Heart left ventricle (tissue), 16 donors: ENCODE measurements at regions not wholly inside any gene's neighbourhood (a gene's known extent, or its start where the extent isn't known, plus 50 kb on each side); places are given as distances from the start of the nearest gene placed in this dataset.

ENCODE experiments used
- ATAC-seq, 4 donors: fragments of 200-7000 bp; cut with Tn5 transposase; one replicate each; pipeline ENCODE4 v1.9.1; 2020 to 2022; ENCODE audit warnings: moderate library complexity in 4 of 4, mild to moderate bottlenecking in 3 of 4, moderate number of reproducible peaks in 1 of 4
- DNase-seq, 5 donors: peaks; one replicate each; pipeline ENCODE4 v3.0.0-alpha.2; 2020
- H3K27ac ChIP-seq, 12 donors: fragments of 200-600 bp; sonication (generic) in 4 of 12; one replicate each; pipeline versions ENCODE4 v1.5.0 to v1.8.0; 2016 to 2022; ENCODE audit warnings: mild to moderate bottlenecking in 2 of 12
- H3K27me3 ChIP-seq, 9 donors: fragments of 200-600 bp; sonication (generic) in 2 of 9; one replicate each; pipeline versions ENCODE4 v1.5.1 to v1.8.0; 2016 to 2022; ENCODE audit warnings: mild to moderate bottlenecking in 3 of 9
- H3K36me3 ChIP-seq, 9 donors: fragments of 200-600 bp; sonication (generic) in 2 of 9; one replicate each; pipeline versions ENCODE4 v1.5.0 to v1.8.0; 2018 to 2022; ENCODE audit warnings: mild to moderate bottlenecking in 2 of 9
- H3K4me1 ChIP-seq, 12 donors: fragments of 200-600 bp; sonication (generic) in 4 of 12; one replicate each; pipeline versions ENCODE4 v1.5.0 to v1.8.0; 2016 to 2022; ENCODE audit warnings: mild to moderate bottlenecking in 3 of 12
- H3K4me3 ChIP-seq, 12 donors: fragments of 200-600 bp; sonication (generic) in 4 of 12; one replicate each; pipeline versions ENCODE4 v1.5.0 to v1.8.0; 2017 to 2022; ENCODE audit warnings: mild to moderate bottlenecking in 9 of 12, moderate library complexity in 4 of 12
- H3K9me3 ChIP-seq, 12 donors: fragments of 200-600 bp; sonication (generic) in 4 of 12; one replicate each; pipeline versions ENCODE4 v1.5.0 to v1.8.0; 2016 to 2022; ENCODE audit warnings: mild to moderate bottlenecking in 1 of 12
- POLR2A ChIP-seq, 2 donors: fragments of 450-650 bp; IDR thresholded peaks; one replicate each; pipeline ENCODE4 v1.6.1; 2017; ENCODE audit warnings: antibody characterized with exemption in 2 of 2, mild to moderate bottlenecking in 2 of 2, moderate library complexity in 2 of 2
- WGBS, 4 donors: extraction: QIAGEN DNeasy Blood & Tissue Kit in 2 of 4; methylation state at CpG; one replicate each; pipeline versions ENCODE4 v1.1.5 to v1.1.7; 2013 to 2018; 5-methylcytosine and 5-hydroxymethylcytosine counted together
- intact Hi-C, 10 donors: fragments of 100-400 bp; cut with DNase I; formaldehyde crosslinking; loops; one replicate each; pipeline versions ENCODE4 v1.11.1 to v1.14.2; 2022
- TF ChIP-seq, protein P1 (sequence below), 12 donors: fragments of 200-600 bp; sonication (generic) in 4 of 12; IDR thresholded peaks; one replicate each; pipeline versions ENCODE4 v1.5.0 to v1.8.0; 2018 to 2022; ENCODE audit warnings: antibody characterized with exemption in 12 of 12, mild to moderate bottlenecking in 5 of 12
- donor health status: ischemic (EF 13 %, LVEDD 7.1; RV severe dilation, severe dysfunction).
- donor health status: healthy with polysubstance abuse.
- donor health status: DM: no; HTN: yes; CAD: no.
- donor health status: DM: no; HTN: no; CAD: no.
- donor health status: ischemic (EF 25% LVEDD 6.9; RV normal size, moderate dysfunction).
- donor health status: ischemic (EF 25% LVEDD 5.7; RV mildly dilated, moderate dysfunction).
- donor health status: healthy.
- donor health status: DM: yes; HTN: yes; CAD: no.
- donor health status: ischemic (EF 35%, LVEDD 5.7; RV mildly dilated, moderate dysfunction).
- donor health status: nonischemic (EF 11% LVEDD 7.7; RV severe dilation, severe dysfunction).
- donor health status: DM: yes; HTN: yes; CAD: no.
- donor health status: PGD.
- donor health status: ischemic (EF 29% LVEDD 5.4; RV normal size, mild dysfunction).
- donor health status: nonischemic (EF 23%, LVEDD 6.1; RV moderate dilation, normal function).

DNA sequence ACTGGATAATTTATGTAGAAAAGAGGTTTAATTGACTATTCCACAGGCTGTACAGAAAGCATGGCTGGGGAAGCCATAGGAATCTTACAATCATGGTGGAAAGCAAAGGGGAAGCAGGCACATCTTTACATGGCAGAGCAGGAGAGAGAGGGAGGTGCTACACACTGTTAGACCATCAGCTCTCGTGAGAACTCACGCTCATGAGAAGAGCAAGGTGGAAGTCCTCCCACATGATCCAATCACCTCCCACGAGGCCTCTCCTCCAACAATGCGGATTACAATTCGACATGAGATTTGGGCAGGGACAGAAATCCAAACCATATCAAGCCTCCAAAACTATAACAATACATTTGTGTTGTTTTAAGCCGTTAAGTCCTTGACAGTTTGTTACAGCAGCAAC lies 257.1 kb upstream of the KCNG1 start:
- no peak overlapping the region for H3K27ac ChIP-seq
- peaks cover 0 to 6% (median 0%) of the 10 kb centered on the region in 12 donors for H3K9me3 ChIP-seq
- DNase-seq (no peak), ATAC-seq (no peak)
- peaks cover 0 to 7% (median 0%) of the 10 kb centered on the region in 12 donors for H3K4me1 ChIP-seq
- no peaks in the 10 kb centered on the region for H3K36me3 ChIP-seq
- intact Hi-C loops: no loop called here
- no peak overlapping the region for H3K4me3 ChIP-seq
- WGBS, 4 donors: 78 to 90% (median 85%) methylated on average over 6 of the region's 6 CpGs
- peaks cover 5 to 45% (median 14%) of the 10 kb centered on the region in 9 donors for H3K27me3 ChIP-seq
- TF ChIP-seq, protein P1, sequence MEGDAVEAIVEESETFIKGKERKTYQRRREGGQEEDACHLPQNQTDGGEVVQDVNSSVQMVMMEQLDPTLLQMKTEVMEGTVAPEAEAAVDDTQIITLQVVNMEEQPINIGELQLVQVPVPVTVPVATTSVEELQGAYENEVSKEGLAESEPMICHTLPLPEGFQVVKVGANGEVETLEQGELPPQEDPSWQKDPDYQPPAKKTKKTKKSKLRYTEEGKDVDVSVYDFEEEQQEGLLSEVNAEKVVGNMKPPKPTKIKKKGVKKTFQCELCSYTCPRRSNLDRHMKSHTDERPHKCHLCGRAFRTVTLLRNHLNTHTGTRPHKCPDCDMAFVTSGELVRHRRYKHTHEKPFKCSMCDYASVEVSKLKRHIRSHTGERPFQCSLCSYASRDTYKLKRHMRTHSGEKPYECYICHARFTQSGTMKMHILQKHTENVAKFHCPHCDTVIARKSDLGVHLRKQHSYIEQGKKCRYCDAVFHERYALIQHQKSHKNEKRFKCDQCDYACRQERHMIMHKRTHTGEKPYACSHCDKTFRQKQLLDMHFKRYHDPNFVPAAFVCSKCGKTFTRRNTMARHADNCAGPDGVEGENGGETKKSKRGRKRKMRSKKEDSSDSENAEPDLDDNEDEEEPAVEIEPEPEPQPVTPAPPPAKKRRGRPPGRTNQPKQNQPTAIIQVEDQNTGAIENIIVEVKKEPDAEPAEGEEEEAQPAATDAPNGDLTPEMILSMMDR (IDR thresholded peaks at IDR 0.05): no peak
- TF ChIP-seq POLR2A (IDR thresholded peaks at IDR 0.05): no peak

DNA sequence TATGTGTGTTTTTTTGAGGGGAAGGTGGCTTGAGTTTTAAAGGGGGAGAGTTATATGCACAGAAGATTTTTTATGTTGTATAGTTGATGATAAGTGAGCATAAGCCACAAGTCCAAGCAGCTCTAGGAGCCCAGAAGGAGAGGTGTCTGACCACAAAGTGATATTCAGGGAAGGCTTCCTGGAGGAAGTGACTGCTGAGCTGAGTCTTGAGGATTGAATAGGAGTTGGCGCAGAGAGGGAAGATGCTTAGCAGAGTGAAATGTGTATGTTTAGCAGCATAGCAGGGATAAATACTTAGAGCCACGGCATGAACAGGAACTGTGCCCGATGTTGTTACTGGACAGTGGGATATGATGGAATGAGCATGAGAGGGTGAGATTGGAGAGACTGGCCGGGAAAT lies 255.1 kb upstream of the KCNG1 start:
- no peak for TF ChIP-seq POLR2A (IDR thresholded peaks at IDR 0.05)
- TF ChIP-seq, protein P1 (IDR thresholded peaks at IDR 0.05): no peak
- ATAC-seq: no peak
- Histone ChIP-seq H3K27me3 (peaks cover 5 to 64% (median 21%) of the 10 kb centered on the region in 9 donors), H3K9me3 (peaks cover 0 to 6% (median 0%) of the 10 kb centered on the region in 12 donors), H3K4me1 (peaks cover 0 to 7% (median 0%) of the 10 kb centered on the region in 12 donors), H3K36me3 (no peaks in the 10 kb centered on the region), H3K4me3 (no peak overlapping the region), H3K27ac (no peak overlapping the region)
- intact Hi-C loops: loop anchor here in 1 of 10 donors (10.0 kb wide), 1 partner anchor 53 kb away; no protein-coding TSS in a partner anchor
- WGBS, 4 donors: 86 to 89% (median 87%) methylated on average over 4 of the region's 4 CpGs
- no peak for DNase-seq

DNA sequence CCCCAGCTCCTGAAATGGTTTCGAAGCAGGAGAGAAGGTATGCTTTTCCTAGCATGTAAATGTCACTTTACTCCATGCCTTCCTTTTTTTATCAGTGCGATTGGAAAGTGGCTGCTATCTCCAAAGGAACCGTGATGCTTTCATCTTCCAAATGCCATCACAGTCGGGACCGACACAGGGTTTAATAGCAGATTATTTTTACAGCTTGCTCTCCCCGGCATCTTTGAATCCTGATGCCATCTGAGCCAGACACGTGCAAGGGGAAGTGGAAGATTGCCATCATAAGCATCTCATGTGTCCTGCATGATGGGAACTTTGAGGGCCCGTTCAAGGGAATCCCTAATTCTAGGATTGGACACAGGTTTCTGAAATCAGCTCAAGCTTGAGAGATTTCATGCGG lies 253.4 kb upstream of the KCNG1 start:
- TF ChIP-seq, protein P1 (IDR thresholded peaks at IDR 0.05): no peak
- no peak for TF ChIP-seq POLR2A (IDR thresholded peaks at IDR 0.05)
- 17 to 20% (median 19%) methylated on average over 9 of the region's 9 CpGs for WGBS, 4 donors
- ATAC-seq: no peak
- H3K9me3 ChIP-seq: peaks cover 0 to 6% (median 0%) of the 10 kb centered on the region in 12 donors
- H3K27me3 ChIP-seq: peaks cover 5 to 63% (median 21%) of the 10 kb centered on the region in 9 donors
- H3K4me1 ChIP-seq: peaks cover 0 to 7% (median 0%) of the 10 kb centered on the region in 12 donors
- H3K36me3 ChIP-seq: no peaks in the 10 kb centered on the region
- H3K27ac ChIP-seq: no peak overlapping the region
- no peak overlapping the region for H3K4me3 ChIP-seq
- intact Hi-C loops: loop anchor here in 1 of 10 donors (10.0 kb wide), 1 partner anchor 51 kb away; no protein-coding TSS in a partner anchor
- DNase-seq: no peak

DNA sequence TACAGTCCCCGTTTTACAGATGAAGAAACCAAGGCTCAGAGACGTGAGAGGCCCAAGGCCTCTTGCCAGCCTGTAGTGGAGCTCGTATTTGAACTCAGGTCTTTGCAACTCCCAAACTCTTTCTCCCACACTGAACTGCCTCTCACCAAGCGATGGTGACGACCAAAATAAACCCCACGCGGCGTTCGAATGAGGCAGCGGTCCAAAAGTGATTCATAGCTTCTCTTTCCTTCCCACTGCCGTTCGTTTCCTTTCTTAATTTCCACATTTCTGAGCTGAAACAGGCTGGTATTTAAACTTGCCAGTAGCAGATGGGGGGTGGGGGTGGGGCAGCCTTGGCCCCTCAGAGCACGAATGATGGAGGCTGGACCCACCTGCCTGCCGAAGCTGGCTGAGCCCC lies 252.9 kb upstream of the KCNG1 start:
- TF ChIP-seq POLR2A (IDR thresholded peaks at IDR 0.05): no peak
- TF ChIP-seq, protein P1 (IDR thresholded peaks at IDR 0.05): no peak
- intact Hi-C loops: loop anchor here in 1 of 10 donors (10.0 kb wide), 1 partner anchor 51 kb away; no protein-coding TSS in a partner anchor
- no peak for DNase-seq
- Histone ChIP-seq H3K27me3 (peaks cover 5 to 63% (median 21%) of the 10 kb centered on the region in 9 donors), H3K36me3 (no peaks in the 10 kb centered on the region), H3K9me3 (peaks cover 0 to 8% (median 0%) of the 10 kb centered on the region in 12 donors), H3K4me3 (no peak overlapping the region), H3K27ac (no peak overlapping the region), H3K4me1 (peaks cover 0 to 7% (median 0%) of the 10 kb centered on the region in 12 donors)
- 20 to 27% (median 24%) methylated on average over 14 of the region's 14 CpGs for WGBS, 4 donors
- no peak for ATAC-seq
